K562 (cell line): ENCODE measurements at regions not wholly inside any gene's neighbourhood (a gene's known extent, or its start where the extent isn't known, plus 50 kb on each side); places are given as distances from the start of the nearest gene placed in this dataset.

Experiments used
- CHD2 ChIP-seq: IDR thresholded peaks from 2 replicates; pipeline ENCODE4 v1.6.1; 2011; ENCODE audit warnings: low read depth, low read length
- CTCF ChIP-seq, 3 experiments: IDR thresholded peaks in 2 of 3; conservative IDR thresholded peaks in 1 of 3; 2 replicates each; pipeline ENCODE4 v1.5.1; 2011 to 2012; ENCODE audit warnings: low read length in 3 of 3, mild to moderate bottlenecking in 3 of 3, control low read depth in 2 of 3, improper control_type of control experiment in 1 of 3, inconsistent platforms in 1 of 3, low read depth in 1 of 3, mixed read lengths in 1 of 3, moderate library complexity in 1 of 3; ENCODE audit not compliant: insufficient read depth in 2 of 3
- EGR1 ChIP-seq: fragments of 450-650 bp; conservative IDR thresholded peaks from 2 replicates; pipeline ENCODE4 v1.6.1; 2017; ENCODE audit warnings: mild to moderate bottlenecking
- FOXJ3 ChIP-seq: sonication (generic); formaldehyde crosslinking; IDR thresholded peaks from 2 replicates; pipeline ENCODE4 v1.4.0; 2020; ENCODE audit warnings: mild to moderate bottlenecking, missing genetic modification reagents
- HCFC1 ChIP-seq: IDR thresholded peaks from 2 replicates; pipeline ENCODE4 v1.6.1; 2012; ENCODE audit warnings: low read depth, low read length, improper control_type of control experiment
- POLR2A ChIP-seq: fragments of 450-650 bp; conservative IDR thresholded peaks from 2 replicates; pipeline ENCODE4 v1.6.1; 2016
- SAFB2 ChIP-seq: fragments of 200-400 bp; formaldehyde crosslinking; IDR thresholded peaks from 2 replicates; pipeline ENCODE4 v1.6.1; 2018; ENCODE audit warnings: borderline replicate concordance, low read length, low read depth, moderate library complexity; ENCODE audit not compliant: severe bottlenecking
- SREBF2 ChIP-seq: sonication (generic); formaldehyde crosslinking; IDR thresholded peaks from 2 replicates; pipeline ENCODE4 v1.4.0; 2020; ENCODE audit warnings: mild to moderate bottlenecking, missing genetic modification reagents
- TCF7 ChIP-seq: sonication (generic); IDR thresholded peaks from 2 replicates; pipeline ENCODE4 v1.6.1; 2016; ENCODE audit warnings: antibody characterized with exemption, borderline replicate concordance
- UBTF ChIP-seq, 2 experiments: IDR thresholded peaks; 2 replicates each; pipeline ENCODE4 v1.6.1; 2012; ENCODE audit warnings: improper control_type of control experiment in 2 of 2, low read depth in 2 of 2, low read length in 2 of 2, borderline replicate concordance in 1 of 2
- YY1 ChIP-seq, 3 experiments: IDR thresholded peaks; 2 replicates each; pipeline ENCODE4 v1.6.1; 2011; ENCODE audit warnings: low read length in 2 of 3, mild to moderate bottlenecking in 2 of 3, moderate library complexity in 2 of 3, borderline replicate concordance in 1 of 3, control low read depth in 1 of 3, low read depth in 1 of 3; ENCODE audit not compliant: insufficient read depth in 3 of 3, insufficient replicate concordance in 2 of 3, control insufficient read depth in 1 of 3, insufficient read length in 1 of 3; ENCODE audit errors: extremely low read depth in 1 of 3
- ZKSCAN8 ChIP-seq: fragments of 200-800 bp; sonication (Bioruptor generic); IDR thresholded peaks from 2 replicates; pipeline ENCODE4 v1.6.1; 2016; ENCODE audit warnings: missing genetic modification characterization, missing compliant biosample characterization
- ZNF23 ChIP-seq: fragments of 250-450 bp; sonication (Bioruptor Pico); IDR thresholded peaks from 2 replicates; pipeline ENCODE4 v1.4.0; 2020; ENCODE audit warnings: mild to moderate bottlenecking
- ZNF232 ChIP-seq: sonication (generic); formaldehyde crosslinking; IDR thresholded peaks from 2 replicates; pipeline ENCODE4 v1.8.0; 2022; ENCODE audit warnings: mild to moderate bottlenecking, missing genetic modification reagents

GRCh38 chr4:77493120-77493752 is 112.4 kb upstream of the CXCL13 start:
- TF ChIP-seq TCF7: no peak
- no peak for TF ChIP-seq EGR1
- no peak for TF ChIP-seq HCFC1
- TF ChIP-seq CHD2: no peak
- TF ChIP-seq UBTF (IDR thresholded peaks at IDR 0.05; ENCODE audit: borderline replicate concordance in 1 of 2, low read depth in 2 of 2, low read length in 2 of 2): no peak
- TF ChIP-seq ZKSCAN8 (CRISPR knock-in tag): no peak
- TF ChIP-seq FOXJ3 (CRISPR knock-in tag): no peak
- no peak for TF ChIP-seq YY1 (IDR thresholded peaks at IDR 0.05; ENCODE audit: borderline replicate concordance in 1 of 3, control insufficient read depth in 1 of 3, extremely low read depth in 1 of 3, insufficient read depth in 3 of 3, insufficient read length in 1 of 3, insufficient replicate concordance in 2 of 3, low read depth in 1 of 3, low read length in 2 of 3)
- TF ChIP-seq CTCF (IDR thresholded peaks at IDR 0.05 in 2 of 3, conservative IDR thresholded peaks at IDR 0.05 in 1 of 3; ENCODE audit: insufficient read depth in 2 of 3, low read depth in 1 of 3, low read length in 3 of 3): no peak
- TF ChIP-seq SAFB2: no peak
- no peak for TF ChIP-seq SREBF2 (CRISPR knock-in tag)
- no peak for TF ChIP-seq POLR2A
- TF ChIP-seq ZNF23: no peak
- TF ChIP-seq ZNF232 (CRISPR knock-in tag): no peak
